Liver (tissue), 3 donors: ENCODE measurements at regions not wholly inside any gene's neighbourhood (a gene's known extent, or its start where the extent isn't known, plus 50 kb on each side); places are given as distances from the start of the nearest gene placed in this dataset.

Experiments
- CTCF ChIP-seq: fragments of 150-350 bp; IDR thresholded peaks from 2 replicates; pipeline ENCODE4 v1.5.1; 2017; ENCODE audit warnings: improper control_type of control experiment, low read depth, low read length; ENCODE audit not compliant: missing input control
- FOXA1 ChIP-seq: IDR thresholded peaks from 2 replicates; pipeline ENCODE4 v1.6.1; 2016; ENCODE audit warnings: antibody characterized with exemption
- HNF4A ChIP-seq, 2 donors: conservative IDR thresholded peaks; 2 replicates each; pipeline ENCODE4 v1.6.1; 2016; ENCODE audit warnings: antibody characterized with exemption in 2 of 2, mild to moderate bottlenecking in 2 of 2
- HNF4G ChIP-seq: IDR thresholded peaks from 2 replicates; pipeline ENCODE4 v1.6.1; 2016; ENCODE audit warnings: antibody characterized with exemption
- NR2F2 ChIP-seq: IDR thresholded peaks from 2 replicates; pipeline ENCODE4 v1.6.1; 2016; ENCODE audit warnings: antibody characterized with exemption
- REST ChIP-seq: IDR thresholded peaks from 2 replicates; pipeline ENCODE4 v1.6.1; 2016; ENCODE audit warnings: antibody characterized with exemption, mild to moderate bottlenecking
- SP1 ChIP-seq: IDR thresholded peaks from 2 replicates; pipeline ENCODE4 v1.6.1; 2018; ENCODE audit warnings: antibody characterized with exemption, mild to moderate bottlenecking
- YY1 ChIP-seq: IDR thresholded peaks from 2 replicates; pipeline ENCODE4 v1.6.1; 2016; ENCODE audit warnings: antibody characterized with exemption, mild to moderate bottlenecking
- donor health status: healthy.
- donor health status: healthy.

GRCh38 chr2:51290725-51291124, 258.8 kb upstream of the NRXN1 start:
- no peak for TF ChIP-seq CTCF
- TF ChIP-seq YY1: no peak
- no peak for TF ChIP-seq FOXA1
- no peak for TF ChIP-seq HNF4G
- no peak for TF ChIP-seq SP1
- TF ChIP-seq NR2F2: no peak
- no peak for TF ChIP-seq REST
- no peak for TF ChIP-seq HNF4A (conservative IDR thresholded peaks at IDR 0.05)
